ENCODE measurements at regions not wholly inside any gene's neighbourhood (a gene's known extent, or its start where the extent isn't known, plus 50 kb on each side); places are given as distances from the start of the nearest gene placed in this dataset.

DNA sequence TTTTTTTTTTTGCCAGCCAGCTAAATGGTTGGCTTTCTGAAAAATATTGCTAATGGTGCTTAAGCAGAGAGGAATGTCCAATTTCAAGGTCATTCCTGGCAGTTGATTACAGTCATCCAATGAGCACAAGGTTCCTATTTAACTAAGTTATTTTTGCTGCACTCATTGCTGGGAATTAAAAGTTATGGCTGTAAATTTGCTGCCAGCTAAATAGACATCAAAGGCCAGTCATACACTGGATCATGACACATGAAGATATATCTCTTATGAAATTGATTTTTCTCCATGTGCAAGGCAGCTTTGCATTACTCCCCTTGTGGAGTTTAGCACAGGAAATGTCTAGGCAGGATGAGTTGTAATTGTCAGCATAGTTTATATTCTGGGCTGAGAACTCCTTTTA lies 1898.4 kb upstream of the CELF4 start:
- Histone ChIP-seq H3K4me3 (no peak overlapping the region), H3K27ac (no peak overlapping the region), H3K4me1 (ENCODE audit: low read depth) (no peaks in the 10 kb centered on the region), H3K36me3 (no peaks in the 10 kb centered on the region), H3K9me3 (ENCODE audit: low read depth) (no peaks in the 10 kb centered on the region), H3K27me3 (no peaks in the 10 kb centered on the region)
- TF ChIP-seq, protein P1, sequence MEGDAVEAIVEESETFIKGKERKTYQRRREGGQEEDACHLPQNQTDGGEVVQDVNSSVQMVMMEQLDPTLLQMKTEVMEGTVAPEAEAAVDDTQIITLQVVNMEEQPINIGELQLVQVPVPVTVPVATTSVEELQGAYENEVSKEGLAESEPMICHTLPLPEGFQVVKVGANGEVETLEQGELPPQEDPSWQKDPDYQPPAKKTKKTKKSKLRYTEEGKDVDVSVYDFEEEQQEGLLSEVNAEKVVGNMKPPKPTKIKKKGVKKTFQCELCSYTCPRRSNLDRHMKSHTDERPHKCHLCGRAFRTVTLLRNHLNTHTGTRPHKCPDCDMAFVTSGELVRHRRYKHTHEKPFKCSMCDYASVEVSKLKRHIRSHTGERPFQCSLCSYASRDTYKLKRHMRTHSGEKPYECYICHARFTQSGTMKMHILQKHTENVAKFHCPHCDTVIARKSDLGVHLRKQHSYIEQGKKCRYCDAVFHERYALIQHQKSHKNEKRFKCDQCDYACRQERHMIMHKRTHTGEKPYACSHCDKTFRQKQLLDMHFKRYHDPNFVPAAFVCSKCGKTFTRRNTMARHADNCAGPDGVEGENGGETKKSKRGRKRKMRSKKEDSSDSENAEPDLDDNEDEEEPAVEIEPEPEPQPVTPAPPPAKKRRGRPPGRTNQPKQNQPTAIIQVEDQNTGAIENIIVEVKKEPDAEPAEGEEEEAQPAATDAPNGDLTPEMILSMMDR (IDR thresholded peaks at IDR 0.05; ENCODE audit: low read depth, low read length): no peak
- DNase-seq (ENCODE audit: low read depth in 1 of 2, low spot score in 1 of 2): no peak

DNA sequence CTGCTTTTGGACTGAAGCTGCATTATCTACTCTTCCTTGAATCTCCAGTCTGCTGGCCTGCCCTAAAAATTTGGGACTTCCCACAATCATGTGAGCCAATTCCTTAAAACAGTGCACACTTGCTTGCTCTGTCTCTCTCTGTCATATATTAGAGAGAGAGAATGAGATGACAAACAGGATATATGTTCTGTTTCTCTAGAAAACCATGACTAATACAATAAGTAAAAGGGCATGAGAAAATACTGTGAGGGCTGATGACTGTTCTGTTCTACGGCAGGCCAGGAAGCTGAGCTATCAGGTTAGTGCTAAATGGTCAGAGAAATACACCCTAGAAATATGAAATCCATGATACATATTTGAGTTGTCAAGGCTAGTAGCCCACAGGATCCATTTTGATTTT lies 1896.8 kb upstream of the CELF4 start:
- no peak overlapping the region for H3K27ac ChIP-seq
- no peaks in the 10 kb centered on the region for H3K9me3 ChIP-seq (ENCODE audit: low read depth)
- H3K27me3 ChIP-seq: no peaks in the 10 kb centered on the region
- TF ChIP-seq, protein P1 (IDR thresholded peaks at IDR 0.05; ENCODE audit: low read depth, low read length): no peak
- no peak overlapping the region for H3K4me3 ChIP-seq
- H3K4me1 ChIP-seq (ENCODE audit: low read depth): no peaks in the 10 kb centered on the region
- DNase-seq (ENCODE audit: low read depth in 1 of 2, low spot score in 1 of 2): peak in 1 of 2 donors; percentile 34
- H3K36me3 ChIP-seq: no peaks in the 10 kb centered on the region

DNA sequence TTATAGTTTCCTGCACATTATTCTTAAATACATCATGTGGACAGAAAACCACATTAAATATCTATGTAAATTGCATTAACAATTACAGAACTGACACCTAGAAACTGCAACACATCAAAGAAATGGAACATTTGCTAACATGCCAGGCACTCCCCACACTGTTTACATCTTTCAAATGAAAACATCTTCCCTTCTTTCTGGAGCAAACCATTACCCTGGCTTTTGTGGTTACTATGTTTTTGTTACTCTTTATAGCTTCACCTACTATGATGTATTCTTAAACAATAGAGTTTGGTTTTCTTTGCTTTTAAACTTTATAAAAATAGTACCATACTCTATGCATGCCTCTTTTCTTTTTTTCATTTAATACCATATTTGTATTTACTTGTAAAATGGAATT lies 1894.5 kb upstream of the CELF4 start:
- no peak overlapping the region for H3K27ac ChIP-seq
- H3K27me3 ChIP-seq: no peaks in the 10 kb centered on the region
- no peaks in the 10 kb centered on the region for H3K9me3 ChIP-seq (ENCODE audit: low read depth)
- DNase-seq (ENCODE audit: low read depth in 1 of 2, low spot score in 1 of 2): no peak
- no peak overlapping the region for H3K4me3 ChIP-seq
- no peaks in the 10 kb centered on the region for H3K4me1 ChIP-seq (ENCODE audit: low read depth)
- TF ChIP-seq, protein P1 (IDR thresholded peaks at IDR 0.05; ENCODE audit: low read depth, low read length): no peak
- H3K36me3 ChIP-seq: no peaks in the 10 kb centered on the region

DNA sequence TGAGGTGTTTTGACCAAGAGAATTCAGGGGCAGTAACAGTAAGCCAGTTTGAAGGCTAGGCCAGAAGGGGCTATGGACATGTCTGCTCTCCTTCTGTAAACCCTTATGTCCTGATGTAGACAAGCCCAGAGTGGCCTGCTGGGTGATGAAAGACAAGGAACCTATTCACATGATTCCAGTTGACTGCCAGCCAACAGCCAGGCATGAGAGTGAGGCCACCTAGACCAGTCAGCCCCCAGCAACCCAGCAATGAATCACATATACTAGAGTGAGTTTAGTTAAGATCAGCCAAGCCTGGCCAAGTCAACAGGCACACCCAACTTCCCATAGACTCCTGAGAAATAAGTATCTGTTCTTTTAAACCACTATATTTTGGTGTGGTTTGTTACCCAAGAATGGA lies 1889.7 kb upstream of the CELF4 start:
- TF ChIP-seq, protein P1 (IDR thresholded peaks at IDR 0.05; ENCODE audit: low read depth, low read length): no peak
- Histone ChIP-seq H3K4me3 (no peak overlapping the region), H3K27ac (no peak overlapping the region), H3K9me3 (ENCODE audit: low read depth) (no peaks in the 10 kb centered on the region), H3K27me3 (no peaks in the 10 kb centered on the region), H3K4me1 (ENCODE audit: low read depth) (no peaks in the 10 kb centered on the region), H3K36me3 (no peaks in the 10 kb centered on the region)
- peak; percentile 15 to 66 for DNase-seq (ENCODE audit: low read depth in 1 of 2, low spot score in 1 of 2)

DNA sequence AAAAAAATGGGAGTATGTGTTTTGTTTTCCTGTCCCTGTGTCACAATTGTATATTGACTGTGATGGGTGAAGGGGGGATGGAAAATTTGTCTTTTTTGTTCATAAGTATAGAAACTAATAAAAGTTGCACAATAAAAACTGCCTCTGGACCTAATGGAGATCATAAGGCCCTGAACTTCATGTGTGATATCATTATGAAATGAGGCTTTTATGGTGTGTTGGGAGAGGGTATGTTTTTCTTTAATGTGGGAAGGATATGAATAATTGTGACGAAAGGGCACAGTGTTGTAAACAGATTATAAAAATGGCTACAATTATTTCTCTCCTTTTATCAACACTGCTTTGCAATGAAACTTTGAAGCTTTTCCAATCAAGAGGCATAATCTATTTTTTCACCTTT lies 1889.3 kb upstream of the CELF4 start:
- no peaks in the 10 kb centered on the region for H3K36me3 ChIP-seq
- no peak overlapping the region for H3K27ac ChIP-seq
- H3K4me1 ChIP-seq (ENCODE audit: low read depth): no peaks in the 10 kb centered on the region
- TF ChIP-seq, protein P1 (IDR thresholded peaks at IDR 0.05; ENCODE audit: low read depth, low read length): no peak
- H3K9me3 ChIP-seq (ENCODE audit: low read depth): no peaks in the 10 kb centered on the region
- DNase-seq (ENCODE audit: low read depth in 1 of 2, low spot score in 1 of 2): no peak
- H3K27me3 ChIP-seq: no peaks in the 10 kb centered on the region
- no peak overlapping the region for H3K4me3 ChIP-seq

DNA sequence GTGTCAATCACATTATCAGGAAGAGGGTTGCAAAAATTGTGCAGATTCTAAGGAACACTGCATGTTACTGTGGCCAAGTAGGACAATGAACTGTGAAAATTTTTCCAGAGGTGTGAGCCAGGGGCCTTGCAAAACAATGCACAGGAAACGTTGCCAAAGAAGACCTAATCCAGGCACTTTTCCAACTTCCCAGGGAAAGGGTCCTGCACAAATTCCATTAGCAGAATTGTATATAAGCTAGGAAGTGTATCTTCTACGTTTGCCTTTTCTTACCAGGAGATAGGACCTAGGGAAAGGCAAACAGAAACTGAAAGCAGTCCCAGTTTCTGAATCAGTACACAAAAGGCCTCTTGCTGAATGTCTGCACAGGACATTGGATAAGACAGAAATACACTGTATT lies 1888.3 kb upstream of the CELF4 start:
- no peak overlapping the region for H3K27ac ChIP-seq
- H3K36me3 ChIP-seq: no peaks in the 10 kb centered on the region
- DNase-seq (ENCODE audit: low read depth in 1 of 2, low spot score in 1 of 2): peak in 1 of 2 donors; percentile 93
- no peak overlapping the region for H3K4me3 ChIP-seq
- H3K27me3 ChIP-seq: no peaks in the 10 kb centered on the region
- H3K4me1 ChIP-seq (ENCODE audit: low read depth): no peaks in the 10 kb centered on the region
- TF ChIP-seq, protein P1 (IDR thresholded peaks at IDR 0.05; ENCODE audit: low read depth, low read length): no peak
- no peaks in the 10 kb centered on the region for H3K9me3 ChIP-seq (ENCODE audit: low read depth)

All from cardiac muscle cell (in vitro differentiated cells and primary cell).